Peyer's patch (tissue), 4 donors: ENCODE measurements at regions not wholly inside any gene's neighbourhood (a gene's known extent, or its start where the extent isn't known, plus 50 kb on each side); places are given as distances from the start of the nearest gene placed in this dataset.

ENCODE experiments used
- DNase-seq, 3 donors: peaks; one replicate each; pipeline ENCODE4 v3.0.0-alpha.2; 2017 to 2019
- H3K27ac ChIP-seq, 4 donors: fragments of 200-600 bp; sonication (generic); one replicate each; pipeline ENCODE4 v1.5.1; 2016 to 2019
- H3K27me3 ChIP-seq, 2 donors: fragments of 200-600 bp; sonication (generic); one replicate each; pipeline ENCODE4 v1.5.1; 2019
- H3K36me3 ChIP-seq, 3 donors: fragments of 200-600 bp; sonication (generic); one replicate each; pipeline ENCODE4 v1.5.1; 2016 to 2019
- H3K4me1 ChIP-seq, 4 donors: fragments of 200-600 bp; sonication (generic); one replicate each; pipeline ENCODE4 v1.5.1; 2016 to 2019
- H3K4me3 ChIP-seq, 4 donors: fragments of 200-600 bp; sonication (generic); 1 replicate in 3 of 4; 2 replicates in 1 of 4; pipeline ENCODE4 v1.5.1; 2016 to 2019; ENCODE audit warnings: mild to moderate bottlenecking in 1 of 4
- H3K9me3 ChIP-seq, 4 donors: fragments of 200-600 bp; sonication (generic); one replicate each; pipeline ENCODE4 v1.5.1; 2016 to 2019; ENCODE audit warnings: mild to moderate bottlenecking in 1 of 4
- CTCF ChIP-seq, 6 experiments: fragments of 450-650 bp in 4 of 6; fragments of 200-600 bp in 2 of 6; sonication (generic) in 1 of 6; IDR thresholded peaks; one replicate each; pipeline ENCODE4 v1.5.1; 2017 to 2019; ENCODE audit warnings: antibody characterized with exemption in 6 of 6, mild to moderate bottlenecking in 3 of 6, moderate library complexity in 1 of 6
- POLR2A ChIP-seq, 2 donors: fragments of 450-650 bp; IDR thresholded peaks; one replicate each; pipeline ENCODE4 v1.5.1; 2017; ENCODE audit warnings: antibody characterized with exemption in 2 of 2, mild to moderate bottlenecking in 2 of 2, moderate library complexity in 2 of 2

GRCh38 chr10:110423650-110424049 lies 74.1 kb upstream of the DUSP5 start:
- TF ChIP-seq POLR2A (IDR thresholded peaks at IDR 0.05) = no peak
- TF ChIP-seq CTCF (IDR thresholded peaks at IDR 0.05) = no peak
- H3K36me3 ChIP-seq = no peaks in the 10 kb centered on the region
- H3K4me1 ChIP-seq = peaks cover 0 to 4% (median 0%) of the 10 kb centered on the region in 4 donors
- H3K4me3 ChIP-seq = no peak overlapping the region
- no peak overlapping the region for H3K27ac ChIP-seq
- no peak for DNase-seq
- no peaks in the 10 kb centered on the region for H3K9me3 ChIP-seq
- H3K27me3 ChIP-seq = no peaks in the 10 kb centered on the region

GRCh38 chr10:110425684-110426293 lies 71.9 kb upstream of the DUSP5 start:
- no peaks in the 10 kb centered on the region for H3K27me3 ChIP-seq
- H3K4me3 ChIP-seq = no peak overlapping the region
- DNase-seq = peak in 1 of 3 donors; percentile 12
- TF ChIP-seq POLR2A (IDR thresholded peaks at IDR 0.05) (no peak), CTCF (IDR thresholded peaks at IDR 0.05) (no peak)
- H3K4me1 ChIP-seq = peaks cover 0 to 4% (median 0%) of the 10 kb centered on the region in 4 donors
- H3K9me3 ChIP-seq = no peaks in the 10 kb centered on the region
- peak overlapping the region in 1 of 4 donors; percentile 36 for H3K27ac ChIP-seq
- H3K36me3 ChIP-seq = no peaks in the 10 kb centered on the region

GRCh38 chr10:110426294-110427181 lies 71.2 kb upstream of the DUSP5 start:
- H3K27ac ChIP-seq = peak overlapping the region in 2 of 4 donors; percentile 11 to 36
- H3K4me1 ChIP-seq = peaks cover 0 to 4% (median 0%) of the 10 kb centered on the region in 4 donors
- TF ChIP-seq CTCF (IDR thresholded peaks at IDR 0.05) (no peak), POLR2A (IDR thresholded peaks at IDR 0.05) (no peak)
- H3K27me3 ChIP-seq = no peaks in the 10 kb centered on the region
- no peaks in the 10 kb centered on the region for H3K36me3 ChIP-seq
- H3K4me3 ChIP-seq = no peak overlapping the region
- no peaks in the 10 kb centered on the region for H3K9me3 ChIP-seq
- peak in 1 of 3 donors; percentile 28 for DNase-seq

- Histone ChIP-seq H3K4me3 (no peak overlapping the region), H3K4me1 (peaks cover 0 to 4% (median 0%) of the 10 kb centered on the region in 4 donors), H3K36me3 (no peaks in the 10 kb centered on the region), H3K9me3 (no peaks in the 10 kb centered on the region), H3K27me3 (no peaks in the 10 kb centered on the region), H3K27ac (no peak overlapping the region)
- TF ChIP-seq POLR2A (IDR thresholded peaks at IDR 0.05) (no peak), CTCF (IDR thresholded peaks at IDR 0.05) (no peak)
- DNase-seq = peak in 1 of 3 donors; percentile 41
Observed at GRCh38 chr10:110429301-110429700, 68.4 kb upstream of the DUSP5 start.

- H3K4me1 ChIP-seq = peaks cover 0 to 4% (median 0%) of the 10 kb centered on the region in 4 donors
- H3K27ac ChIP-seq = no peak overlapping the region
- DNase-seq = peak in 1 of 3 donors; percentile 38
- TF ChIP-seq POLR2A (IDR thresholded peaks at IDR 0.05) (no peak), CTCF (IDR thresholded peaks at IDR 0.05) (no peak)
- no peaks in the 10 kb centered on the region for H3K36me3 ChIP-seq
- H3K4me3 ChIP-seq = no peak overlapping the region
- H3K27me3 ChIP-seq = no peaks in the 10 kb centered on the region
- no peaks in the 10 kb centered on the region for H3K9me3 ChIP-seq
Observed at GRCh38 chr10:110430340-110431273, 67.1 kb upstream of the DUSP5 start.
